ENCODE measurements at regions not wholly inside any gene's neighbourhood (a gene's known extent, or its start where the extent isn't known, plus 50 kb on each side); places are given as distances from the start of the nearest gene placed in this dataset.

DNA sequence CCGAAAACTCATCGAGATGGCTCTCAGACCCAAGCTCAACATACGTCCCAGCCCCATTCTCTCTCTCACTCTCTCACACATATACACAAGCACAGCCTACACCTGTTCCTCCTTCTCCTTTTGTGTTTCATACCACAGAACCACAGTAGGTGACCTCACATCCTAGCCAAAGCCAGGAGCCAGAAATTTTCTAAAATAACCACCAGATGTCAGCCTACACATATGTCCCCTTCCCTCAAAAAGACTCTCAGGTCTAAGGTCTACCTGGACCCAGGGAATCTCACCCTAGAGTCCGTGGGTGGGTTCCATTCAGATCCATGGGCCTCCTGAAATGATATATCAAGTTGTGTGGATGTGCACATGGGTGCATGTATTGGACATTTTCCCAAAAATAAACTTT is 104.2 kb upstream of the IPO5 start:
- TF ChIP-seq POLR2A (IDR thresholded peaks at IDR 0.05; ENCODE audit: low read length) (no peak), GATA1 (IDR thresholded peaks at IDR 0.05; ENCODE audit: low read depth, low read length) (no peak)

Measured in erythroblast (primary cell).